ENCODE measurements at regions not wholly inside any gene's neighbourhood (a gene's known extent, or its start where the extent isn't known, plus 50 kb on each side); places are given as distances from the start of the nearest gene placed in this dataset.

GRCh38 chr13:60790620-60791019, 393.6 kb downstream of the TDRD3 start:
- no peak overlapping the region for H3K9ac ChIP-seq (ENCODE audit: low read depth, low read length)
- H3K27ac ChIP-seq (ENCODE audit: low read depth, low read length), result no peak overlapping the region
- H3K36me3 ChIP-seq (ENCODE audit: control insufficient read depth, insufficient read depth, low read length), result no peaks in the 10 kb centered on the region
- H3K27me3 ChIP-seq (ENCODE audit: control insufficient read depth, insufficient read depth, low read length), result no peaks in the 10 kb centered on the region
- H3K4me1 ChIP-seq (ENCODE audit: control insufficient read depth, insufficient read depth, low read length), result 0 out of 2 replicates have a peak, but pooled peaks cover 5% of the 10 kb centered on the region
- H3K9me3 ChIP-seq (ENCODE audit: control insufficient read depth, insufficient read depth, low read length), result no peaks in the 10 kb centered on the region
- no peak overlapping the region for H3K4me3 ChIP-seq (ENCODE audit: low read depth, low read length)

- no peaks in the 10 kb centered on the region for H3K36me3 ChIP-seq (ENCODE audit: control insufficient read depth, insufficient read depth, low read length)
- no peaks in the 10 kb centered on the region for H3K27me3 ChIP-seq (ENCODE audit: control insufficient read depth, insufficient read depth, low read length)
- no peak overlapping the region for H3K4me3 ChIP-seq (ENCODE audit: low read depth, low read length)
- H3K9me3 ChIP-seq (ENCODE audit: control insufficient read depth, insufficient read depth, low read length), result no peaks in the 10 kb centered on the region
- H3K9ac ChIP-seq (ENCODE audit: low read depth, low read length), result no peak overlapping the region
- no peak overlapping the region for H3K27ac ChIP-seq (ENCODE audit: low read depth, low read length)
- H3K4me1 ChIP-seq (ENCODE audit: control insufficient read depth, insufficient read depth, low read length), result 0 out of 2 replicates have a peak, but pooled peaks cover 5% of the 10 kb centered on the region
Measured at GRCh38 chr13:60788156-60788829, 391.3 kb downstream of the TDRD3 start.

GRCh38 chr13:60787083-60787482, 390.1 kb downstream of the TDRD3 start:
- no peaks in the 10 kb centered on the region; the same call in 1 of the 2 replicates for H3K9me3 ChIP-seq (ENCODE audit: control insufficient read depth, insufficient read depth, low read length)

GRCh38 chr13:60772726-60773125, 375.7 kb downstream of the TDRD3 start:
- no peak overlapping the region for H3K9ac ChIP-seq (ENCODE audit: low read depth, low read length)
- H3K9me3 ChIP-seq (ENCODE audit: control insufficient read depth, insufficient read depth, low read length), result no peaks in the 10 kb centered on the region
- no peaks in the 10 kb centered on the region for H3K36me3 ChIP-seq (ENCODE audit: control insufficient read depth, insufficient read depth, low read length)
- H3K27ac ChIP-seq (ENCODE audit: low read depth, low read length), result no peak overlapping the region
- no peaks in the 10 kb centered on the region for H3K4me1 ChIP-seq (ENCODE audit: control insufficient read depth, insufficient read depth, low read length)
- H3K27me3 ChIP-seq (ENCODE audit: control insufficient read depth, insufficient read depth, low read length), result no peaks in the 10 kb centered on the region
- H3K4me3 ChIP-seq (ENCODE audit: low read depth, low read length), result no peak overlapping the region

More at GRCh38 chr13:60787083-60787482, 390.1 kb downstream of the TDRD3 start:
- no peak overlapping the region for H3K27ac ChIP-seq (ENCODE audit: low read depth, low read length)
- no peaks in the 10 kb centered on the region for H3K27me3 ChIP-seq (ENCODE audit: control insufficient read depth, insufficient read depth, low read length)
- no peaks in the 10 kb centered on the region for H3K36me3 ChIP-seq (ENCODE audit: control insufficient read depth, insufficient read depth, low read length)
- no peak overlapping the region for H3K9ac ChIP-seq (ENCODE audit: low read depth, low read length)
- H3K4me1 ChIP-seq (ENCODE audit: control insufficient read depth, insufficient read depth, low read length), result 0 out of 2 replicates have a peak, but pooled peaks cover 5% of the 10 kb centered on the region
- H3K4me3 ChIP-seq (ENCODE audit: low read depth, low read length), result no peak overlapping the region

- Histone ChIP-seq H3K9me3 (ENCODE audit: control insufficient read depth, insufficient read depth, low read length) (no peaks in the 10 kb centered on the region), H3K27me3 (ENCODE audit: control insufficient read depth, insufficient read depth, low read length) (no peaks in the 10 kb centered on the region), H3K9ac (ENCODE audit: low read depth, low read length) (no peak overlapping the region), H3K4me1 (ENCODE audit: control insufficient read depth, insufficient read depth, low read length) (no peaks in the 10 kb centered on the region), H3K27ac (ENCODE audit: low read depth, low read length) (no peak overlapping the region), H3K36me3 (ENCODE audit: control insufficient read depth, insufficient read depth, low read length) (no peaks in the 10 kb centered on the region), H3K4me3 (ENCODE audit: low read depth, low read length) (no peak overlapping the region)
Measured at GRCh38 chr13:60765700-60766411, 368.8 kb downstream of the TDRD3 start.

- no peaks in the 10 kb centered on the region for H3K36me3 ChIP-seq (ENCODE audit: control insufficient read depth, insufficient read depth, low read length)
Measured at GRCh38 chr13:60759499-60759898, 362.5 kb downstream of the TDRD3 start.

GRCh38 chr13:60758637-60759036, 361.6 kb downstream of the TDRD3 start:
- H3K27me3 ChIP-seq (ENCODE audit: control insufficient read depth, insufficient read depth, low read length), result no peaks in the 10 kb centered on the region
- H3K27ac ChIP-seq (ENCODE audit: low read depth, low read length), result no peak overlapping the region
- H3K4me3 ChIP-seq (ENCODE audit: low read depth, low read length), result no peak overlapping the region
- H3K9me3 ChIP-seq (ENCODE audit: control insufficient read depth, insufficient read depth, low read length), result no peaks in the 10 kb centered on the region
- peaks cover 42% of the 10 kb centered on the region for H3K4me1 ChIP-seq (ENCODE audit: control insufficient read depth, insufficient read depth, low read length)
- H3K36me3 ChIP-seq (ENCODE audit: control insufficient read depth, insufficient read depth, low read length), result no peaks in the 10 kb centered on the region
- no peak overlapping the region for H3K9ac ChIP-seq (ENCODE audit: low read depth, low read length)

More at GRCh38 chr13:60759499-60759898, 362.5 kb downstream of the TDRD3 start:
- no peak overlapping the region for H3K4me3 ChIP-seq (ENCODE audit: low read depth, low read length)
- no peak overlapping the region for H3K27ac ChIP-seq (ENCODE audit: low read depth, low read length)
- no peaks in the 10 kb centered on the region for H3K9me3 ChIP-seq (ENCODE audit: control insufficient read depth, insufficient read depth, low read length)
- H3K27me3 ChIP-seq (ENCODE audit: control insufficient read depth, insufficient read depth, low read length), result no peaks in the 10 kb centered on the region
- H3K4me1 ChIP-seq (ENCODE audit: control insufficient read depth, insufficient read depth, low read length), result peaks cover 38% of the 10 kb centered on the region
- no peak overlapping the region for H3K9ac ChIP-seq (ENCODE audit: low read depth, low read length)

GRCh38 chr13:60757501-60758215, 360.6 kb downstream of the TDRD3 start:
- Histone ChIP-seq H3K9me3 (ENCODE audit: control insufficient read depth, insufficient read depth, low read length) (no peaks in the 10 kb centered on the region), H3K27ac (ENCODE audit: low read depth, low read length) (no peak overlapping the region), H3K4me1 (ENCODE audit: control insufficient read depth, insufficient read depth, low read length) (peaks cover 42% of the 10 kb centered on the region), H3K9ac (ENCODE audit: low read depth, low read length) (no peak overlapping the region), H3K36me3 (ENCODE audit: control insufficient read depth, insufficient read depth, low read length) (no peaks in the 10 kb centered on the region), H3K4me3 (ENCODE audit: low read depth, low read length) (no peak overlapping the region), H3K27me3 (ENCODE audit: control insufficient read depth, insufficient read depth, low read length) (no peaks in the 10 kb centered on the region)

- no peaks in the 10 kb centered on the region for H3K9me3 ChIP-seq (ENCODE audit: control insufficient read depth, insufficient read depth, low read length)
- H3K4me3 ChIP-seq (ENCODE audit: low read depth, low read length), result no peak overlapping the region
- no peaks in the 10 kb centered on the region for H3K36me3 ChIP-seq (ENCODE audit: control insufficient read depth, insufficient read depth, low read length)
- no peaks in the 10 kb centered on the region for H3K27me3 ChIP-seq (ENCODE audit: control insufficient read depth, insufficient read depth, low read length)
- peaks cover 42% of the 10 kb centered on the region for H3K4me1 ChIP-seq (ENCODE audit: control insufficient read depth, insufficient read depth, low read length)
- H3K27ac ChIP-seq (ENCODE audit: low read depth, low read length), result no peak overlapping the region
- no peak overlapping the region for H3K9ac ChIP-seq (ENCODE audit: low read depth, low read length)
Measured at GRCh38 chr13:60756306-60756705, 359.3 kb downstream of the TDRD3 start.

- peaks cover 42% of the 10 kb centered on the region for H3K4me1 ChIP-seq (ENCODE audit: control insufficient read depth, insufficient read depth, low read length)
Measured at GRCh38 chr13:60755380-60756163, 358.6 kb downstream of the TDRD3 start.

More at GRCh38 chr13:60755380-60756163, 358.6 kb downstream of the TDRD3 start:
- H3K4me3 ChIP-seq (ENCODE audit: low read depth, low read length), result no peak overlapping the region
- H3K27ac ChIP-seq (ENCODE audit: low read depth, low read length), result peak overlapping the region; percentile 58
- H3K9ac ChIP-seq (ENCODE audit: low read depth, low read length), result no peak overlapping the region
- no peaks in the 10 kb centered on the region for H3K36me3 ChIP-seq (ENCODE audit: control insufficient read depth, insufficient read depth, low read length)
- no peaks in the 10 kb centered on the region for H3K9me3 ChIP-seq (ENCODE audit: control insufficient read depth, insufficient read depth, low read length)
- no peaks in the 10 kb centered on the region for H3K27me3 ChIP-seq (ENCODE audit: control insufficient read depth, insufficient read depth, low read length)

Data from HUES48 (cell line).